HG03108 (cell line): ENCODE measurements at regions not wholly inside any gene's neighbourhood (a gene's known extent, or its start where the extent isn't known, plus 50 kb on each side); places are given as distances from the start of the nearest gene placed in this dataset.

Experiments
- ATAC-seq: cut with Tn5 transposase; IDR thresholded peaks from one replicate; pipeline ENCODE4 v1.9.1; 2021; ENCODE audit warnings: moderate library complexity; ENCODE audit not compliant: unreplicated experiment

DNA sequence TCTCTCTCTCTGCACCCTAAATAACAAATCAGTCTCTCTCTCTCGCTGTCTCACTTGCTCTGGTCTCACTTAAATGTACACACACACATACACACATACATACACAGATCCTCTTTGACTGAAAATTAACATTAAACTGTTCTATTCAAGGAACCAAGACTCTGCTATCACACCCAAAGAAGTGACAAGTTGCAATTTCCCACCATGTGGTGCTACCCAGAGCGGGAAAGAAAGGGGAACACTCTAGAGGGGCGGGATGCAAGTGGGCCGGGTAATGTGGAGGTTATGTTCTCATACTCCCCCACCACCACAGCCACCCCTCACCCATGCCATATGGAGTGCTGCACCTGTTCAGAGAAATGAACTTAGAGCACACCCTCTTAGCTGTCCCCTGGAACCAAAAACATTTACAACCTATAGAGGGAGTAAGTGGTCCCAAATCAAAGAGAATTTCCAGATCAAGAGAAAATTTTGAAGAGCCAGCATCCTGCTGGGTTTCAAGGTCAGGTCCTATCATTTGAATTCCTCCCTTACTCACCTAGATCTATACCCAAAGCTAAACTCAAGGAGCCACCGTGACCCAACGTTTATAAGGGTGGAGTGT is 319.4 kb downstream of the BRINP2 start:
- no peak for ATAC-seq

GRCh38 chr1:177488722-177489121 is 318.0 kb downstream of the BRINP2 start:
- no peak for ATAC-seq

DNA sequence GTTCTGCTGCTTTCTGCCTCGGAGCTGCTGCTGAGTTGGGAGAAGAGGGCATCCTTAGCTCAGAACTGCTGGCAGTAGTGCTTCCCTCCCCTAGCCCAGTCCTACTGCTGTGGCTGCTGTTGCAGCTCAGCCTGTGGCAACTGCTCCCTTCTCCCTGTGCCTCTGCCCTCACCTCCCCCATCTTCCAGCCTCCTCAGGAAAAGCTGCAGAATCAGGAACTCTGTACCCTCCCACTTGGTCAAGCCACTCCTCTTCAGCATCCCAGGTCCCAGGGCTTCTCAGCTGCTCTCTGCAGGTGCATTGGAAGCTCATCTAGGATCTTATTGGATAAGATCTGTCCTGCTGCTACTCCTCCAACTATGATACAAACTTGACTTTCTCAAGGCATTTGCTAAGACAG is 316.7 kb downstream of the BRINP2 start:
- ATAC-seq = no peak

DNA sequence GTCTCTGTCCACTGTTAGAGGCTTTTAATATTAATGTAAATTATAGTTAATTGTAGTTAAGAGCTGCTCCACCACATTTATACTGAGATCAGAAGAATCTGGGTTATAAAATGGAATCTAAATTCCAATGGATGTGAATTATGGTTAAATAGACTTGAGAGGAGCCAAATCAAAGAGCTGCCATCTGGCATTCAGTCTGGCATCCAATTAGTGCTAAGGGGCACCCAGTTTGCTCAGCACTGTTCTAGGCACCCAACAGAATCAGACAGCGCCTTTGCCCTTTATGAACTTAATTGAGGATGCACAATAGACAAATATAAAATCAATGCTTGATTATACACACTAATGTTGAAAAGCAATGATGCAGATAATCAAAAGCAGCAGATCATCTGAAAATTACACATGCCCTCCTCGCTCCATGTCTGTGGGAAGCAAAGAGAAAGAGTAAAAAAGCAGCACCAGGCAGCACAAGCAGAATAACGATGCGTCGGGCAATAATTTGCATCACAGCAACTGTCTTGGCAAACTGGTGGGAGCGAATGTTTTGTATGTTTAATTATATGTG is 310.1 kb downstream of the BRINP2 start:
- no peak for ATAC-seq

- ATAC-seq = no peak
Measured at GRCh38 chr1:177479600-177479999, 308.8 kb downstream of the BRINP2 start.

DNA sequence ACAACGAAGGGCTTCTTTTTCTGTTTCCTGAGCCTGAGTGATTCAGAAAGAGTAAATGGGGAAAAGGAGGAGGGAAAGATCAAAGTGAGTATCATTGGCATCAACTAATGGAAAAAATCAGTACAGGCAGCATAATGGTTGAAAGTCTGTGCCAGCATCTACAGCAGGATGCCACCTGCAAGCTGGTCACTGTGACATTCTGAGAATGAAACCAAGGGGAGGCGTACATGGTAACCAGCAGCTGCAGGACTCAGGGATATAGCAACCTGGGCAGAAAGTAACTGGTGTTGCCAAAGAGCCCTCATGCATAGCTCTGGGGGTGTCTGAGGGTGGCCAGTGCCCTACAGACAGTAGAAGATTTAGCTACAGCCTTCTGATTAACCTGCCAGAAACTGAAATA is 305.9 kb downstream of the BRINP2 start:
- no peak for ATAC-seq

- ATAC-seq = no peak
Measured at GRCh38 chr1:177472567-177472966, 301.8 kb downstream of the BRINP2 start.

DNA sequence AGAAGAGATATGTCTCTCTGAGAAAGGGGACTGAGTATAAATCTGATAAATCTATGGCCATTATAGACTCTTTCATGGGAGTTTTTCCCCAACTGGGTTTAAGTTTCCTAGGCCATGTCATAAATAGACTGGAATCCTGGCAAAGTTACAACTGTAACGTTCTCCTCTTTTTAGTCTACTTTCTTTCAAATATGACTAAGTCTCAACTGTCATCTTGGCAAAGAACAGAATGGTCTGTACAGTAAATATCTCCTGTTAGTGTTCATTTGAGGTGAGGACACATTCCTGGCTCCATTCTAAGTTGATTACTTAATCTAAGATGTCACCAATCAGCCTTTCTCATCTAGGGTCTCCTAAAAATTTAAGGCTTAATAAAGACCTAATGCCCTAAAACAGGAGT is 300.5 kb downstream of the BRINP2 start:
- ATAC-seq = no peak

DNA sequence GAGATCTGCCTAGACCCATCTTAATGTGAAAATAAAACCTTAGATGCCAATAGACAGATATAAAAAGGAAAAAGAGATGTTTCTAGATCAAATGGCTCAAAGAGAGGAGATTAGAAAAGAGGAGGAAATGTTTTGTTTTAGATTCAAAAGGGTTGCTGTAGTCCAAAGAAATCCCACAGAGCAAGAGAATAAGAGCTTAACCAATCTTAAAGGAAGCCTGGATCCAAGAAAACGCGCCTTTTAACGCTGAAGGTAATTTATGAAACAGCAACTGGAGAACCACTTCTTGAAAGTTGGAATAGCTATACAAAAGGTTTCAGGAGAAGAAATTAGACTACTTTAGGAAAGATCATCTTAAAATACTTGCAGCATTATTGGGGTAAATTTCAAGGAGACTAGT is 298.8 kb downstream of the BRINP2 start:
- ATAC-seq = no peak

- no peak for ATAC-seq
Measured at GRCh38 chr1:177466286-177466685, 295.5 kb downstream of the BRINP2 start.

GRCh38 chr1:177464686-177465085 is 293.9 kb downstream of the BRINP2 start:
- ATAC-seq = no peak

- ATAC-seq = no peak
Measured at GRCh38 chr1:177451191-177451590, 280.4 kb downstream of the BRINP2 start.

DNA sequence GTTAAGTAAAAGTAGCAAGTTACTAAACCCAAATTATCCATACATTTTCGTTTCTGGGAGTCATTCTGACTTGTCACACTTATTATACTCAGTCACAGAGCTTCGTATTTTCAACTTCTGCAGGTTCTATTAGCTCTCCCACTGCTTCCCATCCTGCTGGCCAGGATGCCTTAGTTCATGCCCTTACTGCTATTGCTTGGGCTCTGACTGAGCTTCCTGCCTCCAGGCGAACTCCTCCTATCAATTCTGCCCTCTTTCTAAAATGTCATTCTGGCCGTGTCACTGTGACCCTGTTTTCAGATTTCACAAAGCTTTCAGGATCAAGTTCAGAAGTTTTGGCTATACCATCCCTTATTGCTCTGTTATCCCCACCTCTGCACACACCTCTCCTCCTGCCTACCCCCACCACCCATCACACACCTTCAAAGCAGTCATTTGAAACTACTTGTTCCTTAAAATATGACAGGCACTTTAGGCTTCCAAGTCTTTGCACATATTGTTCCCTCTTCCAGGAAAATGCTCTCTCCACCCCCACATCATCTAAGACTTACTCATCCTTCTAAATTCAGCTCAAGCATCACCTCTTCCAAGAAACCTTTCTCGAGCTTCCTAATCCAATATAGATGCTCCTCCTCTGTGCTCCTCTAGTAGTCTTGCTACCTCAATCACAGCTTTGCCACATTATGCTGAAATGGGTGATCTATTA is 278.0 kb downstream of the BRINP2 start:
- ATAC-seq = no peak

DNA sequence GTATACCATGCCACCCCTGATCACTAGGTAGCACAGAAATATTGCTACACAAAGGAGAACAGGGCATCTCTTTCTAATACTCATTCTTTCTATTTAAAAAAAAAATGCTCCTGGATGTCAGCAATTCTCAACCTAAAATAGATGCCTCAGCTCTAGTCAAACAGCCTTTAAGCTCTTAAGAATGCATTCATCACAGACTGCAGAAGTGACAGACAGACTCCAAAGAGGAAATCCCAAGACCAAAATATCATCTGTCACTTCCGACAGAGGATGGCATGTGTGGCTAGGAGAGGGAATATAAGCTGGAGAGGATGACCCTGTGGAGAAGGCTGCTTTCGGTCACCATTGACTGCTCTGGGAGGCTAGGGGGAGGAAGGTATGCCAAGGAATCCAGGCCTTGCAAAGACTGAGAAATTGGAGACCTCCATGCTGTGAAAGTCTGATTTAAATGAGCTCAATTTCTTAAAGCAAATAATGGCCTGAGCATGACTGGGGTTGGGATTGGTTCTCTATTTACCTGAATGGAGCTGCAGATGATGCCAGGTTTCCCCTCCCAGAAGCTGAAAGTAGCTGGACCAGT is 277.4 kb downstream of the BRINP2 start:
- no peak for ATAC-seq

DNA sequence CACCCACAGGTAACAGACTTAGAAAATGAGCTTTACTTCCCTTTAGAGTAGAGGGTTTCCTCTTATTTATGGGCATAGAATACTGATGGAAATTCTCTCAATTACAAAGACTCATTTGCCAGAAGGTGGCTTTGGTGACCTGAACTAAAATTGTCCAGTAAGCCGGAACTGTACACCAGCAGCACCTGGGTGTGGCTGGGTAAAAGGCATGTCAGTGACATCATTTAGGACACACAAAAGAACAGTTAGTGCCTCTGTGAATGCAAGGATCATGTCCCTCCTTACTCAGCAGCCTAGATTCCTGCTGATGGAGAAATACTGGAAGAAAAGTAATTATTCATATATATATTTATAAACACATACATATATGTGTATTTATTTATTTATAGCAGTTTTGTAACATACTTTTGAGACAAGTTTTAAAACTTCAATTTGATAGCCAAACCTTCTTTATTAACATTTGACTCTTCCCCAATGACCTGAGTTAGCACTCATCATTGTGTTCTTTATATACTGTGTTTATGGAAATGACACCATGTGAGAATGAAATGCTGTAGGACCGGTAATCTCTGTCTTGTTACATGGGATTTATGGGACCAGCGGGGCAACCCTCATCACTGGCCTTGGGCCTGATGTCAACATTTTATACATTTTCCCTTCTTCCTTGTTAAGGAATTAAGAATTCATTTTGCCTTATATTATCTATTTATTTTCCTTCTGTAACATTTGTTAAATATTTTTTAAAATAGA is 274.4 kb downstream of the BRINP2 start:
- no peak for ATAC-seq

DNA sequence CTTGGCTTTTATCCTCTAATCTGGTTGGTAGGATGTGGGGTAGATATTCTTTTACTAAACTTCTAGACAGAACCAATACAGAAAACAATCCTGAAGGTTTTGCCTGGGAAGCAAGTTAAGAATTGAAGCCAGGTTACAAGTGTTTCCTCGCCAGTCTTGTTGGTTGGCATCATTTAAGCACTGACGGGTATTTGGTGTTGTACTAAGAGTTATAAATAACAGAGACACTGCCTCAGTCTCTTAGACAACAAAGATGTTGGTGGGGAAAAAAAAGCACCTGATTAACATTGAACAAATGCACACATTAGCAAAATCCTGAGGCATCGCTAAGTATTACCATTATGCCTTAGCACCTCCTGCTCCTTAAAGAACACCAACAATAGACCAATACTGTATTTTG is 272.2 kb downstream of the BRINP2 start:
- no peak for ATAC-seq

DNA sequence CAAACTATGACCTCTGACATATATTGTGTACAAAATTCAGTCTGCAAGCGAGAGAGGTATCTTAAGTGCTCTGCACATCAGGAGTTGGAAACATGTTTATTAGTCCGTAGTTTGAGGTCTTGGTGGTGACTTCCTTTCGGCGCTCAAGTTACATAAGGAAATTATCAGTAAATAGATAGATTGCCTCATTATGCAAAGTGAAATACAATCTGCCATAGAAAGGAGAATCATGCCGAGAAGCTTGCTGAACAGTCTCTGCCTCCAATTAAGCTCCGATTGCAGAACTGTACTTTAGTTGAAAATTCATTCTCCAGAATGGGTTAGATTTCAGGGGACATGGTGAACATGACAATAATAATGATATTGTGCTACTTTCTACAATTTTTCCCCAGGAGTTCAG is 271.8 kb downstream of the BRINP2 start:
- no peak for ATAC-seq

DNA sequence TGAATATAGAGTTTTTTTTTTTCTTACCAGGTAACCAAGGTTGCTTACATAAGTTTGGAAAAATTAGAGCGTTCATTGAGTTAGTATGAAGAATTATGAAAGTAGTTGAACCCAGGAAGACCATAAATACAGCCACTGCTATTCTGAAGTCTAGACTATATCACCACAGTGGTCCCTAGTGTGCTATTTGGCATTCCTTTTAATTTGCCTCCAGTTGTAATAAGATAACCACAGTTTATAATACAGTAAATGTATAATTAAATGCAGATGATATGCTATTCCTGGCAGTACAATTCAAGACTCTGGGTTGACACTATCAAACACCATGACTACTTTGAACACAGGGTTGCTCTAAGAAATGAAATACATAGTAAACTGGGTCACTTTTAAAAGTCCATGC is 270.5 kb downstream of the BRINP2 start:
- no peak for ATAC-seq

- no peak for ATAC-seq
Measured at GRCh38 chr1:177440821-177441220, 270.1 kb downstream of the BRINP2 start.

DNA sequence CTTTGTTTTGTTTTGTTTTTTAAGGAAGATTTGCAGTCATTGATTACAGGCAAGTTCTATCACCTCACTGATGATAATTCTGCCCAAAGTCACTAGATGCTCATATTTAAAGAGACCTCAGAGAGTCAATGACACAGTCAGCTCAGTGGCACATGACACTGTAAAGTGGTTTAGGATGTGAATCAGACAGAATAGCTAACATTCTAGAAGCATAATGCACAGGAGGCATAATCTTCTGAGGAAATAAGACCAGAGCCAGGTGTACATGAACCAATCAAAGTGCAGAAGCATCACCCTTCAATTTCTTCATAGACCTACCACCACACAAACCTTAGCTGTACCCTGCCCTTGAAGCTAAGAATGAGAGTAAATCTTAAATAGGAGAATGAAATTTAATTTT is 268.5 kb downstream of the BRINP2 start:
- ATAC-seq = no peak

DNA sequence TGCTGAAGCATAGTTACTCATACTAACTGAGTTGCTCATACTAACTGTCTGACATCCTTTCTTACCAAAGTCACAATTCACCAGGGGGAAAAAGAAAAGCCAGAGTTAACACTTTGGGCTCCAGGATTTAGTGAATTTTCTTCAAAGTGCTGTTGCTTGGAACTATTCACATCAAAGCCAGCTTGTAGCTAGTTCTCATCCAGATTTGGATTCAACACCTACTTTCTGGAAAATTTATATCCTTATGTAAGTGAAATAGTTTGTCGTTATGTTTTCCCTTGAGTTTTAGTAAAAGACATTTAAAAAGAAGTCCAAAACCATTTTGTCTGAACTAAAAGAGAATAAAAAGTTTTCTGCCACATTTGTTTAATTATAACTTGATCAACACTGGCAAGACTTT is 264.6 kb downstream of the BRINP2 start:
- ATAC-seq = no peak

DNA sequence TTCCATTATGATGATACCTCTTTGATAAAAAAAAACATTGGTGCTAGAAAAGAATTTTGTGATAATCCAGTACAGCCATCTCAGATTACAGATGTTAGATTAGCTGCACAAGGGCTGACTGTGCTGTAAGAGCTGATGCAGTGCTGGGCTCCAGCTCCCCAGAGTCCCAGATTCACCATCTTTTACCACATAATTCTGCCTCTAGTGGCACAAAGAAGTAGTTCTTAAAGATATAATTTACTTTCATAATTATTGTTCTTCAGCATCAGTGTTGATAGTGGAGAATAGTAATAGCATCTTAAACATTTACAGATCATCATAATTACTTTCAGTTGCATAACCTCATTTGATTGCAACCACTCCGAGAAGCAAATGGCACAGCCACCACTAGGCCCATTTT is 262.1 kb downstream of the BRINP2 start:
- no peak for ATAC-seq
